Activated T-cell treated with anti-CD3 and anti-CD28 coated beads, Interleukin-2, amount 50 U/mL, for 4 hours (primary cell): ENCODE measurements at regions not wholly inside any gene's neighbourhood (a gene's known extent, or its start where the extent isn't known, plus 50 kb on each side); places are given as distances from the start of the nearest gene placed in this dataset.
"Not testable (repeated sequence)": the region's sequence is repeated elsewhere in the genome, so short reads cannot be mapped to it uniquely, and the experiment has no call there.

ENCODE experiments used
- ATAC-seq, 2 donors: fragments of 200-7000 bp; cut with Tn5 transposase; one replicate each; pipeline ENCODE4 v1.10.0; 2021
- DNase-seq: peaks from one replicate; pipeline ENCODE4 v3.0.0-alpha.2; 2020
- H3K27me3 Mint-ChIP-seq: one replicate; pipeline ENCODE4 v1.8.0; 2021; ENCODE audit warnings: low read depth, mixed read lengths
- H3K36me3 Mint-ChIP-seq: one replicate; pipeline ENCODE4 v1.8.0; 2022; ENCODE audit warnings: mixed read lengths; ENCODE audit not compliant: insufficient read depth
- H3K4me1 Mint-ChIP-seq: one replicate; pipeline ENCODE4 v1.8.0; 2021; ENCODE audit warnings: low read depth, mixed read lengths
- H3K4me3 Mint-ChIP-seq: one replicate; pipeline ENCODE4 v1.8.0; 2021; ENCODE audit warnings: mild to moderate bottlenecking, moderate library complexity, mixed read lengths
- H3K9me3 Mint-ChIP-seq: one replicate; pipeline ENCODE4 v1.8.0; 2021; ENCODE audit warnings: mixed read lengths

GRCh38 chr17:34451313-34451712 is 88.3 kb upstream of the CCL1 start:
- Mint-ChIP-seq H3K4me3 (no peak overlapping the region), H3K9me3 (no peaks in the 10 kb centered on the region), H3K27me3 (peaks cover 36% of the 10 kb centered on the region), H3K36me3 (no peaks in the 10 kb centered on the region), H3K4me1 (no peaks in the 10 kb centered on the region)
- no peak for DNase-seq
- ATAC-seq, result no peak

GRCh38 chr17:34447406-34447805 is 84.4 kb upstream of the CCL1 start:
- no peaks in the 10 kb centered on the region for H3K9me3 Mint-ChIP-seq
- H3K27me3 Mint-ChIP-seq, result peaks cover 28% of the 10 kb centered on the region

GRCh38 chr17:34445101-34445500 is 82.1 kb upstream of the CCL1 start:
- Mint-ChIP-seq H3K9me3 (no peaks in the 10 kb centered on the region), H3K27me3 (peaks cover 34% of the 10 kb centered on the region), H3K4me1 (no peaks in the 10 kb centered on the region), H3K36me3 (no peaks in the 10 kb centered on the region), H3K4me3 (no peak overlapping the region)
- ATAC-seq (no peak), DNase-seq (no peak)

More at GRCh38 chr17:34447406-34447805, 84.4 kb upstream of the CCL1 start:
- DNase-seq (no peak), ATAC-seq (no peak)
- no peaks in the 10 kb centered on the region for H3K4me1 Mint-ChIP-seq
- no peak overlapping the region for H3K4me3 Mint-ChIP-seq
- no peaks in the 10 kb centered on the region for H3K36me3 Mint-ChIP-seq

- ATAC-seq (no peak), DNase-seq (no peak)
- no peaks in the 10 kb centered on the region for H3K4me1 Mint-ChIP-seq
- H3K4me3 Mint-ChIP-seq, result no peak overlapping the region
- no peaks in the 10 kb centered on the region for H3K36me3 Mint-ChIP-seq
- no peaks in the 10 kb centered on the region for H3K9me3 Mint-ChIP-seq
- H3K27me3 Mint-ChIP-seq, result peaks cover 29% of the 10 kb centered on the region
These were observed 80.8 kb upstream of the CCL1 start for GRCh38 chr17:34443619-34444469.

GRCh38 chr17:34442387-34443111 is 79.5 kb upstream of the CCL1 start:
- ATAC-seq (no peak), DNase-seq (no peak)
- Mint-ChIP-seq H3K9me3 (no peaks in the 10 kb centered on the region), H3K4me3 (no peak overlapping the region), H3K36me3 (no peaks in the 10 kb centered on the region), H3K27me3 (peaks cover 29% of the 10 kb centered on the region), H3K4me1 (no peaks in the 10 kb centered on the region)

- no peak for DNase-seq
- Mint-ChIP-seq H3K27me3 (peaks cover 16% of the 10 kb centered on the region), H3K4me1 (no peaks in the 10 kb centered on the region), H3K4me3 (no peak overlapping the region), H3K36me3 (no peaks in the 10 kb centered on the region), H3K9me3 (no peaks in the 10 kb centered on the region)
- ATAC-seq, result no peak
These were observed 74.2 kb upstream of the CCL1 start for GRCh38 chr17:34437188-34437587.

- no peaks in the 10 kb centered on the region for H3K36me3 Mint-ChIP-seq
- ATAC-seq (no peak), DNase-seq (no peak)
- no peaks in the 10 kb centered on the region for H3K9me3 Mint-ChIP-seq
- no peaks in the 10 kb centered on the region for H3K4me1 Mint-ChIP-seq
- H3K4me3 Mint-ChIP-seq, result no peak overlapping the region
- peaks cover 13% of the 10 kb centered on the region for H3K27me3 Mint-ChIP-seq
These were observed 73.6 kb upstream of the CCL1 start for GRCh38 chr17:34436607-34437006.

- peaks cover 9% of the 10 kb centered on the region for H3K27me3 Mint-ChIP-seq
- no peak for ATAC-seq
- H3K9me3 Mint-ChIP-seq, result no peaks in the 10 kb centered on the region
- no peak overlapping the region for H3K4me3 Mint-ChIP-seq
- no peaks in the 10 kb centered on the region for H3K36me3 Mint-ChIP-seq
- DNase-seq, result no peak
- H3K4me1 Mint-ChIP-seq, result no peaks in the 10 kb centered on the region
These were observed 72.3 kb upstream of the CCL1 start for GRCh38 chr17:34435182-34435928.

GRCh38 chr17:34434052-34434451 is 71.0 kb upstream of the CCL1 start:
- no peaks in the 10 kb centered on the region for H3K9me3 Mint-ChIP-seq
- H3K4me1 Mint-ChIP-seq, result no peaks in the 10 kb centered on the region
- ATAC-seq (no peak), DNase-seq (no peak)
- H3K27me3 Mint-ChIP-seq, result peaks cover 15% of the 10 kb centered on the region
- H3K36me3 Mint-ChIP-seq, result no peaks in the 10 kb centered on the region
- no peak overlapping the region for H3K4me3 Mint-ChIP-seq

GRCh38 chr17:34424814-34425491 is 61.9 kb upstream of the CCL1 start:
- peaks cover 48% of the 10 kb centered on the region for H3K27me3 Mint-ChIP-seq
- no peaks in the 10 kb centered on the region for H3K36me3 Mint-ChIP-seq
- no peaks in the 10 kb centered on the region for H3K4me1 Mint-ChIP-seq
- H3K9me3 Mint-ChIP-seq, result no peaks in the 10 kb centered on the region
- no peak overlapping the region for H3K4me3 Mint-ChIP-seq
- no peak for ATAC-seq
- DNase-seq, result no peak

- DNase-seq, result no peak
- no peak for ATAC-seq
- H3K9me3 Mint-ChIP-seq, result no peaks in the 10 kb centered on the region
- no peaks in the 10 kb centered on the region for H3K36me3 Mint-ChIP-seq
- H3K4me3 Mint-ChIP-seq, result no peak overlapping the region
- H3K27me3 Mint-ChIP-seq, result peaks cover 44% of the 10 kb centered on the region
- H3K4me1 Mint-ChIP-seq, result no peaks in the 10 kb centered on the region
These were observed 61.2 kb upstream of the CCL1 start for GRCh38 chr17:34423978-34424813.

GRCh38 chr17:34423315-34423714 is 60.3 kb upstream of the CCL1 start:
- H3K4me1 Mint-ChIP-seq, ATAC-seq, H3K36me3 Mint-ChIP-seq: not testable (repeated sequence)

GRCh38 chr17:34420900-34421299 is 57.9 kb upstream of the CCL1 start:
- no peak overlapping the region for H3K4me3 Mint-ChIP-seq
- no peaks in the 10 kb centered on the region for H3K36me3 Mint-ChIP-seq
- ATAC-seq, result no peak
- DNase-seq, result no peak
- peaks cover 50% of the 10 kb centered on the region for H3K27me3 Mint-ChIP-seq
- no peaks in the 10 kb centered on the region for H3K9me3 Mint-ChIP-seq
- no peaks in the 10 kb centered on the region for H3K4me1 Mint-ChIP-seq

More at GRCh38 chr17:34423315-34423714, 60.3 kb upstream of the CCL1 start:
- peaks cover 49% of the 10 kb centered on the region for H3K27me3 Mint-ChIP-seq
- H3K4me3 Mint-ChIP-seq, DNase-seq, H3K9me3 Mint-ChIP-seq: not testable (repeated sequence)
